NCI-H2227 (cell line): ENCODE measurements at regions not wholly inside any gene's neighbourhood (a gene's known extent, or its start where the extent isn't known, plus 50 kb on each side); places are given as distances from the start of the nearest gene placed in this dataset.

Source experiments
- DNase-seq: peaks from one replicate; lab custom pipeline; 2025; ENCODE audit not compliant: unreplicated experiment; lab: John Stamatoyannopoulos, UW

GRCh38 chr6:101290346-101290745 is 103.2 kb upstream of the GRIK2 start:
- DNase-seq: no peak

- DNase-seq: no peak
Measured at GRCh38 chr6:101294051-101294638, 99.4 kb upstream of the GRIK2 start.

- DNase-seq: no peak
Measured at GRCh38 chr6:101294676-101295075, 98.8 kb upstream of the GRIK2 start.

- no peak for DNase-seq
Measured at GRCh38 chr6:101296169-101296960, 97.1 kb upstream of the GRIK2 start.

GRCh38 chr6:101302593-101302992 is 90.9 kb upstream of the GRIK2 start:
- DNase-seq: no peak

- no peak for DNase-seq
Measured at GRCh38 chr6:101303495-101303894, 90.0 kb upstream of the GRIK2 start.

- no peak for DNase-seq
Measured at GRCh38 chr6:101312652-101313051, 80.9 kb upstream of the GRIK2 start.

- no peak for DNase-seq
Measured at GRCh38 chr6:101322921-101323320, 70.6 kb upstream of the GRIK2 start.

GRCh38 chr6:101326411-101326810 is 67.1 kb upstream of the GRIK2 start:
- no peak for DNase-seq

- DNase-seq: no peak
Measured at GRCh38 chr6:101341926-101342325, 51.6 kb upstream of the GRIK2 start.
